ENCODE measurements at regions not wholly inside any gene's neighbourhood (a gene's known extent, or its start where the extent isn't known, plus 50 kb on each side); places are given as distances from the start of the nearest gene placed in this dataset.

DNA sequence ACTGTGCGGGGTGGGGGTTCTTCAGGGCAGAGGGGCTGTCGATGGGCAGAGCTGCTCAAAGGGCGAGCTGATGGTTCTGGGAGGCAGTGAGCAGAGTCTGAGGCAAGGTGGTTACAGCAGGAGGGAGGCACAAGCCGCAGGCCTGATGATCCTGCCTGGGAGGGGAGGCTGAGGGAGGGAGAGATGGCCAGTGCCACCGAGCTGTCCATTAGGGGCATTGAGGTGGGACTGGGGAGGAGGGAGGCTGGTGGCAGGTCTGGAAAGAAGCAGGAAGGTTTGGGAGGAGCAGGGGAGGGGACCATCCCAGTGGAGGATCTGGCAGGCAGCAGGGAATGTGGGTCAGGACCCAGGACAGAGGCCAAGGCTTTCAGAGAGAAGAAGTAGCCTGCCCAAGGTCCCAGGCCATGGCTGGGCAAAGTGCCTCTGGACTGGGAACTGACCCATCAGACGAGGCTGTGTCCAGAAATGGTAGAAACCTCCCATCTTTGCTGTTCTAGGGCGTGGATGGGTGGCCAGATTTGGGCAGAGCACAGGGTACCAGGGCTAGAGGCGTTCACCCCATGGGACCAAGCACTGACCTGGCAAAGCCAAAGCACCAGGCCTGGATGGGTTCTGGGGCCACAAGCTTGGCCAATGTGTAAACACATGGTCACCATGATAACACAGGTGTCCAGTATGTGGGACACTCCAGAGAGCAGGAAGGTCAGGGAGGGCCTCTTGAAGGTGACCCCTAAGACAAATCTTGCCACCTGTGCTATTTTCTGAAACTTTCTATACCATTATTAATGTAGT is 55.5 kb downstream of the INHBB start:
- DNase-seq, result no peak
- no peaks in the 10 kb centered on the region for H3K9me3 Mint-ChIP-seq (ENCODE audit: insufficient read depth)
- no peaks in the 10 kb centered on the region for H3K4me1 Mint-ChIP-seq (ENCODE audit: low read depth)
- no peak overlapping the region for H3K4me3 Mint-ChIP-seq
- H3K27me3 Mint-ChIP-seq (ENCODE audit: low read depth), result no peaks in the 10 kb centered on the region
- no peaks in the 10 kb centered on the region for H3K36me3 Mint-ChIP-seq (ENCODE audit: low read depth)
- no peak overlapping the region for H3K27ac Mint-ChIP-seq
- CTCF ChIA-PET, result no interaction called here
- POLR2A ChIA-PET, result interaction anchor here (0.6 kb wide), 1 partner anchor 859 kb away, joined by 3 read pairs; no protein-coding TSS in a partner anchor
- no peak for ATAC-seq

- ATAC-seq (no peak), DNase-seq (no peak)
- CTCF ChIA-PET, result no interaction called here
- H3K27me3 Mint-ChIP-seq (ENCODE audit: low read depth), result no peaks in the 10 kb centered on the region
- H3K9me3 Mint-ChIP-seq (ENCODE audit: insufficient read depth), result no peaks in the 10 kb centered on the region
- no peaks in the 10 kb centered on the region for H3K36me3 Mint-ChIP-seq (ENCODE audit: low read depth)
- H3K4me1 Mint-ChIP-seq (ENCODE audit: low read depth), result no peaks in the 10 kb centered on the region
- no peak overlapping the region for H3K4me3 Mint-ChIP-seq
- H3K27ac Mint-ChIP-seq, result no peak overlapping the region
- POLR2A ChIA-PET, result interaction anchor here (0.6 kb wide), 1 partner anchor 859 kb away, joined by 3 read pairs; no protein-coding TSS in a partner anchor
Observed at GRCh38 chr2:120402067-120402433, 56.1 kb downstream of the INHBB start.

GRCh38 chr2:120402508-120402907 is 56.6 kb downstream of the INHBB start:
- Mint-ChIP-seq H3K27ac (no peak overlapping the region), H3K27me3 (ENCODE audit: low read depth) (no peaks in the 10 kb centered on the region), H3K36me3 (ENCODE audit: low read depth) (no peaks in the 10 kb centered on the region), H3K4me1 (ENCODE audit: low read depth) (no peaks in the 10 kb centered on the region), H3K9me3 (ENCODE audit: insufficient read depth) (no peaks in the 10 kb centered on the region), H3K4me3 (no peak overlapping the region)
- no peak for ATAC-seq
- CTCF ChIA-PET, result no interaction called here
- no peak for DNase-seq
- POLR2A ChIA-PET, result no interaction called here

GRCh38 chr2:120403261-120403660 is 57.3 kb downstream of the INHBB start:
- ATAC-seq (no peak), DNase-seq (no peak)
- ChIA-PET CTCF (no interaction called here), POLR2A (no interaction called here)
- no peaks in the 10 kb centered on the region for H3K36me3 Mint-ChIP-seq (ENCODE audit: low read depth)
- H3K9me3 Mint-ChIP-seq (ENCODE audit: insufficient read depth), result no peaks in the 10 kb centered on the region
- H3K4me1 Mint-ChIP-seq (ENCODE audit: low read depth), result no peaks in the 10 kb centered on the region
- no peaks in the 10 kb centered on the region for H3K27me3 Mint-ChIP-seq (ENCODE audit: low read depth)
- H3K4me3 Mint-ChIP-seq, result no peak overlapping the region
- H3K27ac Mint-ChIP-seq, result no peak overlapping the region

GRCh38 chr2:120403676-120404075 is 57.7 kb downstream of the INHBB start:
- peaks cover 3% of the 10 kb centered on the region for H3K9me3 Mint-ChIP-seq (ENCODE audit: insufficient read depth)
- no peak for DNase-seq
- POLR2A ChIA-PET, result no interaction called here
- no peaks in the 10 kb centered on the region for H3K27me3 Mint-ChIP-seq (ENCODE audit: low read depth)
- no peak overlapping the region for H3K27ac Mint-ChIP-seq
- no peaks in the 10 kb centered on the region for H3K36me3 Mint-ChIP-seq (ENCODE audit: low read depth)
- CTCF ChIA-PET, result no interaction called here
- H3K4me3 Mint-ChIP-seq, result no peak overlapping the region
- H3K4me1 Mint-ChIP-seq (ENCODE audit: low read depth), result no peaks in the 10 kb centered on the region
- ATAC-seq, result no peak

- H3K4me1 Mint-ChIP-seq (ENCODE audit: low read depth), result no peaks in the 10 kb centered on the region
- H3K36me3 Mint-ChIP-seq (ENCODE audit: low read depth), result no peaks in the 10 kb centered on the region
- no peaks in the 10 kb centered on the region for H3K27me3 Mint-ChIP-seq (ENCODE audit: low read depth)
- no peak for ATAC-seq
- peaks cover 4% of the 10 kb centered on the region for H3K9me3 Mint-ChIP-seq (ENCODE audit: insufficient read depth)
- no peak overlapping the region for H3K27ac Mint-ChIP-seq
- ChIA-PET CTCF (no interaction called here), POLR2A (no interaction called here)
- H3K4me3 Mint-ChIP-seq, result no peak overlapping the region
- no peak for DNase-seq
Observed at GRCh38 chr2:120404274-120404673, 58.3 kb downstream of the INHBB start.

DNA sequence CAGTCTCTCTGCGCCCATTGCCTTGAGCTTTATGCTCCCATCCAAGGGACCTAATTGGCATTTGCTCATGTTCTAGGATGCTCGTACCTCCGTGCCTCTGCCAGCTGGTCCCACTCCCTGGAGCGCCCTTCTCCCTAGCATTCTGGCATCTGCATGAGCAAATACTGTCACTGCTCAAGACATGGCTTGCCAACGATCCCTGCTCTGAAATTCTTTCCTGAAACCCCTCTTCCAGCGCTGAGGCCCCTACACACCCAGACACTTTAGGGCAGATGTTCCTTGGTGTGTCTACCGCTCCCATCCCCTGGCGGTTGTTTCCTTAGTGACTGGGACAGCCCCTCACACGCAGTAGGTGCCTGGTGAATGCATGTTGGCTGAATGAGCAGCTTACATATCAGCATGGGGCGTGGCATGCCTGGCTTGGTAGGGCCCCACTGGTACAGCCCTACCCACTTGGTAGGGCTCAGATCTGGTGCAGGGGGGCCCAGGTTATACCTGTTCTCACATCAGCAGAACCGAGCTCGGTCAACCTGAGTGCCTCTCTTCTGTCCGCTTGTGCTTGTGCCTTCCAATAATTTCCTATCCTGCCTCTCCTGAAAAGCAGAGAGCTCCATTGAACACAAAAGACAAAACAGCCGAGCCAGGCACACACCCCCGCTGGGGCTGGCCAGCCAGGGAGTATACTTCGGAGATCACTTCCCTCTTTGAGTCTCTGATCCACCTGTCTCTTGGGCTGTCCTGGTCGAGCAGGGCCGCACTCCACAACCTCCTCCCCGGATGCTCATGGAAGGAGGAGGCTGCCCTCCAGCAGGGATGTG is 59.2 kb downstream of the INHBB start:
- Mint-ChIP-seq H3K27ac (no peak overlapping the region), H3K27me3 (ENCODE audit: low read depth) (no peaks in the 10 kb centered on the region), H3K4me1 (ENCODE audit: low read depth) (no peaks in the 10 kb centered on the region), H3K9me3 (ENCODE audit: insufficient read depth) (peaks cover 4% of the 10 kb centered on the region), H3K36me3 (ENCODE audit: low read depth) (no peaks in the 10 kb centered on the region), H3K4me3 (no peak overlapping the region)
- no peak for DNase-seq
- ChIA-PET POLR2A (no interaction called here), CTCF (no interaction called here)
- no peak for ATAC-seq

DNA sequence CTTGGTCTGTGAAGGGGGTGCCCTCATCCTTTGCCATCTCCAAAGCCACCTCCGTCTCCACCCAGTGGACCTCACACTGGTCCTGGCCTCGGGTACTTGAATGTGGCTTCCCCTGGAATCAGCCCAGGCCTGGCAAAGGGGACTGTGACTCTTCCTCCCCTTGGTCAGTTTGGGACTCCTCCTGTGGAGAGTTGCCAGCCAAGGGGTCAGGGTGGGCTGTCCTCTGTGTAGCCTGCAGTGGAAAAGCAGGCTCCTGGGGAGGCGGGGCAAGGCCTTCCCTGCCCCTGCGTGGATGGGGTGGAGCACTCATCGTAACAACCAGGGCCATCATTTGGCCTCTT is 59.8 kb downstream of the INHBB start:
- ATAC-seq (no peak), DNase-seq (no peak)
- ChIA-PET POLR2A (no interaction called here), CTCF (no interaction called here)
- Mint-ChIP-seq H3K36me3 (ENCODE audit: low read depth) (no peaks in the 10 kb centered on the region), H3K27ac (no peak overlapping the region), H3K4me3 (no peak overlapping the region), H3K9me3 (ENCODE audit: insufficient read depth) (peaks cover 4% of the 10 kb centered on the region), H3K4me1 (ENCODE audit: low read depth) (no peaks in the 10 kb centered on the region), H3K27me3 (ENCODE audit: low read depth) (no peaks in the 10 kb centered on the region)

DNA sequence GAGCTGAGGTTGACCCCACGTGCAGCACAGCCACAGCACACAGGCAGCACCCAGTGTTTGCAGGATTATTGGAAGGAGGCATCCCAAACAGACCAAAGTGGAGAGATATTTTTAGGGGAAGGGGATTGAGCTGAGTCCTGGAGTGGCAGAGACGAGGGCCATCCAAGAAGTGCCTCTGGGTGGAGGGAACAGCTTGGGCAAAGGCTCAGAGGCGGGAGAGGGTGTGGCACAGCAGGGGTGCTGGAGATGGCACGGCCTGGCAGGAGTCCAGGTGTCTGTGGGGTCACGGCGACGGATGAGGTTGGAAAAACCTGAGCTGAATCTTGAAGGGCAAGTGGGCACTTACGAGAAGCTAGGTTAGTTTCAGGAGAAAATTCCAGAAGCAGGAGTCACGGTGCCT is 60.6 kb downstream of the INHBB start:
- H3K27me3 Mint-ChIP-seq (ENCODE audit: low read depth), result peaks cover 5% of the 10 kb centered on the region
- H3K27ac Mint-ChIP-seq, result no peak overlapping the region
- H3K4me3 Mint-ChIP-seq, result no peak overlapping the region
- DNase-seq (no peak), ATAC-seq (no peak)
- no peaks in the 10 kb centered on the region for H3K36me3 Mint-ChIP-seq (ENCODE audit: low read depth)
- CTCF ChIA-PET, result interaction anchor here (0.8 kb wide), 1 partner anchor 13 kb away, joined by 3 read pairs; no protein-coding TSS in a partner anchor
- H3K9me3 Mint-ChIP-seq (ENCODE audit: insufficient read depth), result peaks cover 4% of the 10 kb centered on the region
- POLR2A ChIA-PET, result no interaction called here
- H3K4me1 Mint-ChIP-seq (ENCODE audit: low read depth), result no peaks in the 10 kb centered on the region

DNA sequence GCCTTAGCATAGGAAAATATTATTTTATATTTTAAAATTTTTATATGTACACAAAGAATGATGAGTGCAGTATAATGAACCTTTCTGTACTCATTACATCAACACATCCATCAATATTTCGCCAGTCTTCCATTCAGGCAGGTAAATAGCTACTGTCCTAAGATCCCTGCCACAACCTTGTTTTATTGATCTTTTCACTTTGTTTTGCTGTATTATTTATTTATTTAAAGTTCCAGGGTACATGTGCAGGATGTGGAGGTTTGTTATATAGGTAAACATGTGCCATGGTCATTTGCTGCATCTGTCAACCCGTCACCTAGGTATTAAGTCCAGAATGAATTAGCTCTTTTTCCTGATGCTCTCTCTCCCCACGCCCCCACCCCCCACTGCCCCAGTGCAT is 64.6 kb downstream of the INHBB start:
- POLR2A ChIA-PET, result no interaction called here
- H3K4me1 Mint-ChIP-seq (ENCODE audit: low read depth), result no peaks in the 10 kb centered on the region
- ATAC-seq, result no peak
- peaks cover 4% of the 10 kb centered on the region for H3K9me3 Mint-ChIP-seq (ENCODE audit: insufficient read depth)
- H3K36me3 Mint-ChIP-seq (ENCODE audit: low read depth), result no peaks in the 10 kb centered on the region
- CTCF ChIA-PET, result no interaction called here
- no peak overlapping the region for H3K27ac Mint-ChIP-seq
- no peak overlapping the region for H3K4me3 Mint-ChIP-seq
- DNase-seq, result no peak
- peaks cover 10% of the 10 kb centered on the region for H3K27me3 Mint-ChIP-seq (ENCODE audit: low read depth)

- Mint-ChIP-seq H3K36me3 (ENCODE audit: low read depth) (no peaks in the 10 kb centered on the region), H3K4me1 (ENCODE audit: low read depth) (no peaks in the 10 kb centered on the region), H3K4me3 (no peak overlapping the region), H3K27me3 (ENCODE audit: low read depth) (peaks cover 10% of the 10 kb centered on the region), H3K27ac (no peak overlapping the region), H3K9me3 (ENCODE audit: insufficient read depth) (no peaks in the 10 kb centered on the region)
- DNase-seq, result no peak
- ChIA-PET CTCF (no interaction called here), POLR2A (no interaction called here)
- ATAC-seq, result no peak
Observed at GRCh38 chr2:120415060-120415459, 69.1 kb downstream of the INHBB start.

DNA sequence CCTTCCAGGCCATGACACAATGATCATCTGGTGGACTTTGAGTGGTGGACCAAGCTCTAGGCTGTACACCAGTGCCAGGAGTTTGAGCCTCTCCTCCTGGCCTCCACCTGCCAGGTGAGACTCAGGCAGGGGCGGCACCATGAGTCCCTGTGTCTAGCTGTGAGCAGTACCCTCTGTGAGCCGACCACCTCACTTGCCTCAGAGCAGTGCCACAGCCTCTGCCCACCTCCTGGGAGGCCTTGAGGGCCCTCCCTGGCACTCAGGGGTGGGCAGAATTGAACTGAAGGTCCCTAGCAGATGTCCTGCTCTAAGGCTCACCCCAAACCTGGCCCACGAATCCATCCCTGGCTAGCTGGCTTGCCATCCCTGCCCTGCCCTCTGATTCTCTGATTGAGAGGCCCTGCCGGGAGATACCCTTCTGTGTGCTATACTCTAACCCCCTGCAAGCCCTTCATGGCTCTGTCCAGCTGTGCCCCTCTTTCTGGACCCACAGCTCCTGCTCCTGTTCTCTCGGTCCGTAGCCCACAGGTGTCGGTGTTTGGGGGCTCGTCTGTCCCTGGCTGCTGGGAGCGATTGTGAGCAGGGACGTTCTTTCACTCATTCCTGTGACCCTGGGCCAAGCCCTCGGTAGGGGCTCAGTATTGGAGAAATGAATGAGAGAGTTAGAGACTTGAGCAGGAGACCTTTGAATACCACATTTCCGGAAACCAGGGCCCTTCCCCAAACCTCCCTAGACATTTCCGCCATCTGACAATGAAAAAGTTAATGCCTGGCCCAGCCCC is 70.0 kb downstream of the INHBB start:
- ATAC-seq (no peak), DNase-seq (no peak)
- Mint-ChIP-seq H3K4me3 (no peak overlapping the region), H3K27me3 (ENCODE audit: low read depth) (peaks cover 10% of the 10 kb centered on the region), H3K9me3 (ENCODE audit: insufficient read depth) (no peaks in the 10 kb centered on the region), H3K4me1 (ENCODE audit: low read depth) (no peaks in the 10 kb centered on the region), H3K27ac (no peak overlapping the region), H3K36me3 (ENCODE audit: low read depth) (no peaks in the 10 kb centered on the region)
- ChIA-PET CTCF (no interaction called here), POLR2A (no interaction called here)
